ENCODE measurements at regions not wholly inside any gene's neighbourhood (a gene's known extent, or its start where the extent isn't known, plus 50 kb on each side); places are given as distances from the start of the nearest gene placed in this dataset.

- no peaks in the 10 kb centered on the region for H3K4me1 ChIP-seq (ENCODE audit: insufficient read depth, low read length)
- H3K4me2 ChIP-seq (ENCODE audit: low read length): no peak overlapping the region
- H3K9me3 Mint-ChIP-seq (ENCODE audit: unreplicated experiment): no peaks in the 10 kb centered on the region
- no peaks in the 10 kb centered on the region for H3K36me3 ChIP-seq (ENCODE audit: insufficient read depth, low read length)
- no peak for FAIRE-seq
- H3K4me3 Mint-ChIP-seq (ENCODE audit: unreplicated experiment): no peak overlapping the region
- no peak overlapping the region for H3K27ac Mint-ChIP-seq (ENCODE audit: unreplicated experiment)
- no peaks in the 10 kb centered on the region for H3K27me3 ChIP-seq (ENCODE audit: insufficient read depth, low read length)
- no peaks in the 10 kb centered on the region for H3K4me1 Mint-ChIP-seq (ENCODE audit: low read depth, unreplicated experiment)
- no peak overlapping the region for H3K9ac ChIP-seq (ENCODE audit: low read length)
- H3K79me2 ChIP-seq (ENCODE audit: insufficient read depth, low read length): no peaks in the 10 kb centered on the region
- no peak for TF ChIP-seq CTCF (IDR thresholded peaks at IDR 0.05; ENCODE audit: insufficient read depth, low read depth, low read length)
- TF ChIP-seq EZH2 (IDR thresholded peaks at IDR 0.05; ENCODE audit: insufficient read depth, low read length): no peak
- H3K9me3 ChIP-seq (ENCODE audit: insufficient read depth, low read depth, low read length): no peaks in the 10 kb centered on the region
- no peak for DNase-seq (ENCODE audit: low read depth)
- H2AFZ ChIP-seq (ENCODE audit: low read depth, low read length): no peak overlapping the region
- no peaks in the 10 kb centered on the region for H4K20me1 ChIP-seq (ENCODE audit: insufficient read depth, low read length)
- no peaks in the 10 kb centered on the region for H3K36me3 Mint-ChIP-seq (ENCODE audit: low read depth, unreplicated experiment)
- no peak overlapping the region for H3K4me3 ChIP-seq (ENCODE audit: insufficient read depth, low read depth, low read length)
- no peaks in the 10 kb centered on the region for H3K27me3 Mint-ChIP-seq (ENCODE audit: low read depth, unreplicated experiment)
- no peak overlapping the region for H3K27ac ChIP-seq (ENCODE audit: low read depth, low read length)
Measured at GRCh38 chr2:156727867-156728266, 291.7 kb downstream of the GPD2 start.

GRCh38 chr2:156728328-156728727 lies 292.1 kb downstream of the GPD2 start:
- Histone ChIP-seq H3K36me3 (ENCODE audit: insufficient read depth, low read length) (no peaks in the 10 kb centered on the region), H3K4me2 (ENCODE audit: low read length) (no peak overlapping the region), H3K27ac (ENCODE audit: low read depth, low read length) (no peak overlapping the region), H3K9ac (ENCODE audit: low read length) (no peak overlapping the region), H3K27me3 (ENCODE audit: insufficient read depth, low read length) (no peaks in the 10 kb centered on the region), H3K4me1 (ENCODE audit: insufficient read depth, low read length) (no peaks in the 10 kb centered on the region), H3K4me3 (ENCODE audit: insufficient read depth, low read depth, low read length) (no peak overlapping the region), H3K79me2 (ENCODE audit: insufficient read depth, low read length) (no peaks in the 10 kb centered on the region), H4K20me1 (ENCODE audit: insufficient read depth, low read length) (no peaks in the 10 kb centered on the region), H2AFZ (ENCODE audit: low read depth, low read length) (no peak overlapping the region), H3K9me3 (ENCODE audit: insufficient read depth, low read depth, low read length) (no peaks in the 10 kb centered on the region)
- Mint-ChIP-seq H3K9me3 (ENCODE audit: unreplicated experiment) (no peaks in the 10 kb centered on the region), H3K27ac (ENCODE audit: unreplicated experiment) (no peak overlapping the region), H3K4me3 (ENCODE audit: unreplicated experiment) (no peak overlapping the region), H3K27me3 (ENCODE audit: low read depth, unreplicated experiment) (no peaks in the 10 kb centered on the region), H3K36me3 (ENCODE audit: low read depth, unreplicated experiment) (no peaks in the 10 kb centered on the region), H3K4me1 (ENCODE audit: low read depth, unreplicated experiment) (no peaks in the 10 kb centered on the region)
- DNase-seq (ENCODE audit: low read depth) (no peak), FAIRE-seq (no peak)
- TF ChIP-seq CTCF (IDR thresholded peaks at IDR 0.05; ENCODE audit: insufficient read depth, low read depth, low read length) (no peak), EZH2 (IDR thresholded peaks at IDR 0.05; ENCODE audit: insufficient read depth, low read length) (no peak)

- Mint-ChIP-seq H3K4me1 (ENCODE audit: low read depth, unreplicated experiment) (no peaks in the 10 kb centered on the region), H3K27ac (ENCODE audit: unreplicated experiment) (no peak overlapping the region)
- H3K36me3 ChIP-seq (ENCODE audit: insufficient read depth, low read length): no peaks in the 10 kb centered on the region
Measured at GRCh38 chr2:156731506-156731905, 295.3 kb downstream of the GPD2 start.

More at GRCh38 chr2:156731506-156731905, 295.3 kb downstream of the GPD2 start:
- no peak overlapping the region for H3K4me3 ChIP-seq (ENCODE audit: insufficient read depth, low read depth, low read length)
- no peak overlapping the region for H3K9ac ChIP-seq (ENCODE audit: low read length)
- no peak overlapping the region for H3K4me2 ChIP-seq (ENCODE audit: low read length)
- no peaks in the 10 kb centered on the region for H3K79me2 ChIP-seq (ENCODE audit: insufficient read depth, low read length)
- H3K4me1 ChIP-seq (ENCODE audit: insufficient read depth, low read length): no peaks in the 10 kb centered on the region
- Mint-ChIP-seq H3K27me3 (ENCODE audit: low read depth, unreplicated experiment) (no peaks in the 10 kb centered on the region), H3K4me3 (ENCODE audit: unreplicated experiment) (no peak overlapping the region), H3K36me3 (ENCODE audit: low read depth, unreplicated experiment) (no peaks in the 10 kb centered on the region), H3K9me3 (ENCODE audit: unreplicated experiment) (no peaks in the 10 kb centered on the region)
- no peak for TF ChIP-seq CTCF (IDR thresholded peaks at IDR 0.05; ENCODE audit: insufficient read depth, low read depth, low read length)
- TF ChIP-seq EZH2 (IDR thresholded peaks at IDR 0.05; ENCODE audit: insufficient read depth, low read length): no peak
- DNase-seq (ENCODE audit: low read depth) (no peak), FAIRE-seq (no peak)
- no peak overlapping the region for H3K27ac ChIP-seq (ENCODE audit: low read depth, low read length)
- no peak overlapping the region for H2AFZ ChIP-seq (ENCODE audit: low read depth, low read length)
- no peaks in the 10 kb centered on the region for H3K27me3 ChIP-seq (ENCODE audit: insufficient read depth, low read length)
- H3K9me3 ChIP-seq (ENCODE audit: insufficient read depth, low read depth, low read length): no peaks in the 10 kb centered on the region
- no peaks in the 10 kb centered on the region for H4K20me1 ChIP-seq (ENCODE audit: insufficient read depth, low read length)

Data from astrocyte (in vitro differentiated cells and primary cell).